Neural cell (in vitro differentiated cells): ENCODE measurements at regions not wholly inside any gene's neighbourhood (a gene's known extent, or its start where the extent isn't known, plus 50 kb on each side); places are given as distances from the start of the nearest gene placed in this dataset.

Experiments
- CTCF ChIP-seq: fragments of 450-650 bp; IDR thresholded peaks from 2 replicates; pipeline ENCODE4 v1.5.1; 2014; ENCODE audit warnings: antibody characterized with exemption, mild to moderate bottlenecking, moderate library complexity; ENCODE audit not compliant: poor library complexity, severe bottlenecking
- EZH2 ChIP-seq: fragments of 200-600, 300-800 bp; shearing (Covaris generic), sonication (generic); IDR thresholded peaks from 2 replicates; pipeline ENCODE4 v1.6.1; 2014; ENCODE audit warnings: antibody characterized with exemption, low read length, borderline replicate concordance, mild to moderate bottlenecking; ENCODE audit not compliant: insufficient read depth, poor library complexity, severe bottlenecking
- POLR2AphosphoS5 ChIP-seq: IDR thresholded peaks from 2 replicates; pipeline ENCODE4 v1.6.1; 2012

- TF ChIP-seq EZH2 (no peak), CTCF (no peak), POLR2AphosphoS5 (no peak)
Measured at GRCh38 chr5:145158730-145159129, 676.4 kb downstream of the PRELID2 start.
